HG02763 (cell line): ENCODE measurements at regions not wholly inside any gene's neighbourhood (a gene's known extent, or its start where the extent isn't known, plus 50 kb on each side); places are given as distances from the start of the nearest gene placed in this dataset.

Source experiments
- ATAC-seq: cut with Tn5 transposase; IDR thresholded peaks from one replicate; pipeline ENCODE4 v1.9.1; 2021; ENCODE audit warnings: mild to moderate bottlenecking, moderate library complexity; ENCODE audit not compliant: unreplicated experiment

DNA sequence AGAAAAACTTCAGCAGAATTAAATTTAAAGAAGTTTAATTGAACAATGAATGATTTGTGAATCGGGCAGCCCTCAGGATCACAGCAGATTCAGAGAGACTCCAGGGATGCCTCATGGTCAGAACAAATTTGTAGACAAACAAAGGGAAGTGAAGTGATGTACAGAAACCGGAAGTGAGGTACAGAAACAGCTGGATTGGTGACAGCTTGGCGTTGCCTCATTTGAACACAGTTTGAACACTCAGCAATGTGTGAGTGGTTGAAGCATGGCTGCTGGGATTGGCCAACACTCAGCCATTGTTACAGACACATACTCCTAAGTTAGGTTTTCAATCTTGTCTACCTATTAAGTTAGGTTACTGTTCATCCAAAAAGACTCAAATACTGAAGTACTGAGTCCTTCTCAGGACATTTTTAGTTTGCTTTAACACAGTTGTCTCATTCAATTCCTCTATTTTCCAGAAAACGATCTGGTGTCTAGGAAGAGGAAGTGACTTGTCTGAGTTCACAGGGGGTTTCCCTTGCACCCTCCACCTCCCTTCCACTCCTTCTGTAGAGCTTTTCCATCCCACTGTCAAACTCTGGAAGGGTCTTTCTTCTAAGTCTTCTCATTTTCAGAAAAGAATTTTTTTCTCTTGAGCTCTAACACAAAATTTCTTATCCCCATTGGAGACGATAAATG lies 137.9 kb downstream of the SLC4A3 start:
- no peak for ATAC-seq

DNA sequence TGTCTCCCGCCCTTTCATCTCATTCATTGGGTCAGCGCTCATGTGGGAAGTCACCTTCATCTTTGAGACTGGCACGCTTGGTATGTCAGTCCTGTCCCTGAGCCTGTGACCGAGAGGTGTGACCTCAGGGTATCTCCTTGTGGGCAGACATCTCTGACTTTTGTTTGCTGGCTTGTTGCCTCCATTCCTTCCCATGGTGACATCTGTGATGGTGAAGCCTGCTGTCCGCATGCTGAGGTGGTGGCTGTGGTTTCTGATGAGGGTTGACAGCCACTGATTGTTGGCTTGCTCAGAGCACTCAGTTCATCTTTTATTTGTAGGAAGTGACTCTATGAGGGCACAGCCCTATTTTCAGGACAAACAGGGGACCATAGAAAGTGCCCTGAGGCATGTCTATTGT lies 139.2 kb downstream of the SLC4A3 start:
- ATAC-seq, result no peak

DNA sequence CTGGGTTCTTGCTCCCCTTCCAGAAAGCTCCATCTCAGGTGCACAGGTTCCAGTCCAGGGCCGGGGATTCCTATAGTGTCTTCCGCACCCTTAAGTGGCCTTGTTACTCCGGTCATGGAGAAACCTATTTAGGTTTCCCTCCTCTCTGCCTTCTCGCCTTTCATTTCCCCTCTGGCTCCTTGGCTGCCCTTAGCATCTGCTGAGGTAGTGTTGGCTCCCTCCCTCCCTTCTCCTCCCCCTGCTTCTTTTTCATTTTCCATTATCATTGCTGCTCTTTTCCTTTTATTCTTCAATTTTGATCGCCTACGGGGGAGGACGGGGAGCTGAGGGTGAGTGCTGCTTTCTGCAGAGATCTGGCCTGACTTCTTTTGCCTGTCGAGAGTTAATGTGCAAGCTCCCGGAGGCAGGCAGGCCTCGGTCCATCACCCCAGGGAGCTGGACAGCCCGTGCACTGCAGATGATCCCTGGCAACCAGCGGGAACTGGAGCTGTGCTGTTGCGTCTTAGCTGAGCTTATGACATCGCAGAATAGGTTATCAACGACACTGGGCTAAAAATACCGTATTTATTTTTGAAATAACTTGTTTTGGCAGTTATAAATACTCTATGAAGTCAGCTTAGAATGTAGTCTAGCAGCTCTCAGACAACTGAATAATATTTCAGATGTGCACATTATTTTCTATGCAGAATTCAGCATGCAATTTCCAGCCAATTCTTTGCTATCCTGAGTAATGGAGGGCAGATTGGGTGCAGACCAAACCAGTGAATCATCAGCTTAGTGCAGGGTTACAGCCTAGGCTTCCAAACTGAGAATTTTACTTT lies 141.9 kb downstream of the SLC4A3 start:
- ATAC-seq, result no peak

DNA sequence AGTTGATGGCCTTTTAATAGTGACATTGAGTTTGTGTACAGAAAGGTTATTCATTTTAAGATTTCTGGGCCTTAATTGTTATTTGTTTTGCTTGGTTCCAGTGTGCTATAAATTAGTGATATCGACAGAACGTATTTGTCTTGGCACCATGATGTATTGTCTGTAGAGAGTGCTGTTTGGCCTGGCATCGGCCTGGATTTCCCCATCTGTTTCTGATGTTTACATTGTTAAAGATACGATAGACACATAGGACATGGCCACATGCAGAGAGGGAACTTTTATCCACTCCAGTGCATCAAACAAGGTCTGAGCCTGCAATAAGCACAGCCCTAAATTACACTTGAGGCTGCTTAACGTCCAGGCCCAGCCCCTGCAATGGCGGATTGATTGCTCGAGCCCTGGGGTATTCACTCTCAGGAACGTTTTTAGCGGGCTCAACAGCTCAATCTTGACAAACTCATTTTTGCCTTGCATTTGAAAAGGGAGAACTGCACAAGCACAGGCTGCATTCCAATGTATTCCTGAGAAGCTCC lies 144.7 kb downstream of the SLC4A3 start:
- no peak for ATAC-seq

DNA sequence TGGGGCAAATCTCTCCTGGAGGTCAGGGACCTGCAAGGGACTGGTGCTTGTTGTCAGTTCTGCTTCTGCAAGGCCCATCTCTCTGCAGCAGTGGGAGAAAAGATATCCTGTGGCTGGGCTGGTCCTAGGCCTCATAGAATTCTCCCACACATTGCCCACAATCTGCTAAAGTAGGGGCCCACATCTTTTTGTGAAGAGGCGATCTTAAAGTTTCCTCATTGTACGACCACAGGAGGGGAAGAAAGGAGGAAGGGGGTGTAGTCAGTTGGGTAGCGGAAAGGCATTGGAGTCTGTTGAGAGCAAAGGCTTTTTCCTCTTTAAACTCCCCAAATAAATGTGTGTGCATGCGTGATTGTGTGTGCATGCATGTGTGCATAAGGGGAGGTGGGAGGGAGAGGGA lies 145.3 kb downstream of the SLC4A3 start:
- ATAC-seq, result no peak

DNA sequence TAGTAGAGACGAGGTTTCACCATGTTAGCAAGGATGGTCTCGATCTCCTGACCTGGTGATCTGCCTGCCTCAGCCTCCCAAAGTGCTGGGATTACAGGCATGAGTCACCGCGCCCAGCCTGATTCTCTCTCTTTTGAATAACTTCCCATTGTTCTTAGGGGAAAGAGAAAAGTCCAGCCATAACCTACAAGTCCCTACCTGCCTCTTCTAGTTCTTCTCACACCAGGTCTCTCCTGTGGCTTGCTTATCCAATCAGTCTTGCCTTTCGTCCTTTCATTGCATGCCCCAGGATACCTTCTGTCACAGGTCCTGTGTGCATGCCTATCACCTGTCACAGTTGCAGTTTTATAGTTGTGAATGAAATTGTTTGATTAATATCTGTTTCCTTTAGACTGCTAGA lies 148.1 kb downstream of the SLC4A3 start:
- no peak for ATAC-seq

DNA sequence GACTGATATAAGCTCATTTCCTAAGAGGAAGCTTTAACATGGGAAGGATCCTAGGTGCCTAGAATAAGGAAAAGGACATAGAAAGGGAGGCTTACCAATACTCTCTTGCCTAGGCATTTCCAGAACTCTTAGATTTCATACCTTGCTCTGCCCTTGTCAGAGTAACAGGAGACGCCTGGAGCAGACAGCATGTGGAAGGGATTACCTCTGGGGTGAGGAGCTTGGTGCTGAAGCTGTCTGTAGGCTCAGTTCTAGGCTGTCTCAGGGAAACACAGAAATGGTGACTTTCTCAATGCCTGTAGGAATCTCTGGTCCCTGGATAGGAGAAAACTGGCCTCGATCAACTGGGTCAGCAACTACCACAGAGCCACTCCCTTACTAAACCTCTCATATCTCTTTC lies 150.0 kb downstream of the SLC4A3 start:
- no peak for ATAC-seq

DNA sequence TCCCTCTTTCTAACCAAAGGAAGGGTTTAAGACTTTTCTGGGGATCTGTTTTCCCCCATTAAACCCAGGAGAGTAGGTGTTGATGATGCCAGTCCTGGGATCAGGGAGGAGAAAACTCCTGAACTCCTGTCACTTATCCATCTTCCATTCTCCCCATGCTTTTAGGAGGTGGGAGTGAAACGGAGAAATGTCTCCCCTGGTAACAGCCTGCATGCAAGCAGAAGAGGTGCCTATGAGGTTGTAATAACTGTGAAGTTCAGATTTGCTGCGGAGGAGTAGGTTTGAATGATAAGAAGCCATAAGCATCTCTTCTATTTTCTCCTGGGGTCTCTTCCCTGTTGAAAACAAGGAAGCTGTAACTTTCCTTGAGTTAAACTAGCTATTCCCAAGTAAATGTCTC lies 150.8 kb downstream of the SLC4A3 start:
- no peak for ATAC-seq

DNA sequence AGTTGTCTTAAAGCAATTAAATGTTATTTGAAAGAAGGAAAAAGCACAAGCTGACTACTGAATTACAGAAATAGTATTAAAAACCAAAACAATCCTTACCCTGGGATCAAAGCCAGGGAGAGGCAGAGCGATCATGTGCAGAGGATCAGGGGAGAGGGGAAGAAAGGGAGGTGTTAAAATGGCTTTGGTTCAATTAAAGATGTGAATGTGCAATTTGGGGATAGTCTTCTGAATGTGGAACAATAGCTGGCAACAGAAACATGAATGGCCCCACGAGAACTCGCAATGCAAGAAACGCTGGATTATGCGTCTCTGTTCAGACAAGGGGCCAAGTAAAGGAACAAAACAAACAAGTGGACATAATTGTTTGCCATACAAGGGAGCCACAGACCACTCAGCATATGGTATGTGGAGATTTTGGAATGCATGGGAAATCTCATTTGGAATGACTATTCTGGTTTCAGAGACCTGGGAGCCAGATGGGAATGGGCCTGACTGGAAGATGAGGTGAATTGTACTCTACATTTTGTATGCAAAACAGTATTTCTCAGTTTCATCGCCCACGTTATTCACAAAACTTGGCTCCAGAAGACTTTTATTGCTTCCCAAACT lies 155.4 kb downstream of the SLC4A3 start:
- no peak for ATAC-seq

DNA sequence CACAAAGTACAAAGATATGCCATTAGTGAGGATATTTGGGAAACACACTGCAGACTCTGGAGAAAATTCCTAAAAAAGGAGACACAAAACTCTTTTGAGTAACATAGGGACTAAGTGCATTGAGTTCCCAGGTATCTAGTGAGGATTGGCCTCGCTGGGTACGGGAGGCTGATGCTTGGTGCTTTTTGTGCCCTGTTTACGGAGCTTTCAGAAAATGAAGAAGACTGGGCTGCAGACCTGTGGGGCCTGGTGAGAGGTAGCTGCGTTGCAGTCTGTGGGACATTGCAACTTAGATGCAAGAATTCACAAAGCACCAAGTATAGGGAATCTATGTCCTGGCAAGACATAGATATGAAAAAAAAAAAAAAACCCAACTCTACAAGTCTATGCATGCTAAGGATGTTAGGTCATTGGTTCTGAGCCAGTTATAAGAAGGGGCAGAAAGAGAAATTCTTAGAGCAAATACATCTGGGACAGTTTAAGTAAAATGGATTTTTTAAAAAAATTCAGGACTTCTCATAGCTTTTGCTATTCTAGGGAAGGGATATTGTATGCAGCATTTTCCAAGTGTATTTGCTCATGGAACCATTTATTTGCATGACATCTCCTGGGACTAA lies 156.0 kb downstream of the SLC4A3 start:
- ATAC-seq, result no peak

DNA sequence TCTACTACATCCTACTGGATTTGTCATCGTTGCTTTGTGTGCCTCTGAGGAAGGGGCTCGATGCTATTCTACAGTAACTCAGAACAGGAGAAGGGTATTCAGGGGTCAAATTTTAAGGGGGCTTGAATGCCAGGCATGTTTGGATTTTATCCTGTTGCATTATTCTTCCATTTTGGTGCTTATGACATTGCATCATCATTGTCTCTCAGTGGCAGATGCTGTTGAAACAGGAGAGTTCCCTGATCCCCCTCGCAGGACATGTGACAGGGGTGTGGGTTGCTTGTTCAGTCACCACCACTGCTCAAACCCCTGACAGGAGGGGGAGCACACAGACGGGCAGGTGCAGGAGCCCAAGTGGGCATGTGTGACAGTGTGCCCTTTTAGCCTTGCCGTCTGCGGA lies 156.7 kb downstream of the SLC4A3 start:
- ATAC-seq, result no peak

DNA sequence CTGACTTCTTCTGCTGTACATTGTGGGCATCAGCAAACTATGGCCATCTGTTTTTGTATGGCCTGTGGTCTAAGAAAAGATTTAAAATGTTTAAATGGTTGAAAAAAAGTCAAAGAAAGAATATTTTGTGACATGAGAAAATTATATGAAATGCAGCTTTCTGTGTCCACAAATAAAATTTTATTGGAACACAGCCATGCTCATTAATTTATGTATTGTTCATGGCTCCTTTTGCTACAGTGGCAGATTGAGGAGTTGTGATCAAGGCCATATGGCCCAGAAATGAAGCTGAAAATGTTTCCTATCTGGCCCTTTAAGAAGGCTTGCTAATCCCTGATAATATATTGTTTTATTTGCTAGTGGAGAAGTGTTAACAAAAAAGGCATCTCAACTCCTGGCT lies 162.0 kb downstream of the SLC4A3 start:
- ATAC-seq, result no peak

DNA sequence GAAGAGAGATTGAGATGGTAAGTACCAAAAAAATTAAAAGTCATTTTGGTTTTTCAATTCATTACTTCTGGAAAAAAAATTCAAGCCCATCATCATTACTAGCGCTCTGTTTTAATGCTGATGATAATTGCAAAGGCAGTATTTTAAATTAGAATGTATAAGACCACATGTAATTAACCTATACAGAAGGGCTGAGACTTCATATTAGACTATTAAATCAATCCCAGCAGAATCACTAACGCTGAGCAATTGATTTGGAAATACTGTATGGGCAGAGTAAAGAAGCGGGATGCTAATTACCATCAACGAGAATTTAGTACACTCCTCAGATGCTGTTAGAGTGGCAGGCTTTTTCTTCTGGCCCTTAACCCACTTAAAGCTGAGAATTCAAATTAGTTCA lies 165.0 kb downstream of the SLC4A3 start:
- no peak for ATAC-seq

DNA sequence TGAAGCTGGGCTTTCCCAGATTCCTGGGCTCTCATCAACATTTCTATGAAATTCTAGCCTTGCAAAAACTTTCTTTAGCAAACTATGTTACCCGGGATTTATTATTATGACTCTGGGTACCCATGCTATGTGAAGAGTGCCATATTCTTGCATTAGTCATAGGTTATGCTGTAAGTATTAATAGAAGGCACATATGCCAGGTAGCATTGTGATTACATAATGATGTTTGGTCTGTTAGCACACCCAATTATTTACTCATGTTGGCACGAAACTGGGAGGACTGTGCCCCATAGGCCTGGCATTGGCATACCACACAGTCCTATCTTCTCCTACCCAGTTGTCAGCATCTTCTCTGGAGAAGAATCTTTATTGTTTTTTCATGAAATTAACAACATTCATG lies 171.0 kb downstream of the SLC4A3 start:
- ATAC-seq, result no peak

DNA sequence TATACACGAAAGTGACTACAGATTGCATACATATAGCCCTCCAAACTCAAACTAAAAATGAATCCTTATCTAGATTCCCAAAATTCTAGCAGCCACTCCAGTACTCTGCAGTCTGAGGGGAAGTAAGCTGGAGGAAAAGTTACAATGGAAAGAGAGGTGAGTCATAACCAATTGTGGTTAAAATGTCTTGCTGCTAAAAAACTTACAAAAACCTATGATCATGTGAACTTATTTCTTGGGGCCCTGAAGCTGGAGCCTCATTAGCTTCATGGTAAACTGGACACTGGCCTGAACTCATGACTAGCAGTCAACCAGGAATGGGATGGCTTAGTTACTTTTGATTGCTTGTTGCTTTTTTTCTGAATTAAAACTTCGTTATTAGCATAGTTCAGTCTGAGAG lies 175.9 kb downstream of the SLC4A3 start:
- ATAC-seq, result no peak

DNA sequence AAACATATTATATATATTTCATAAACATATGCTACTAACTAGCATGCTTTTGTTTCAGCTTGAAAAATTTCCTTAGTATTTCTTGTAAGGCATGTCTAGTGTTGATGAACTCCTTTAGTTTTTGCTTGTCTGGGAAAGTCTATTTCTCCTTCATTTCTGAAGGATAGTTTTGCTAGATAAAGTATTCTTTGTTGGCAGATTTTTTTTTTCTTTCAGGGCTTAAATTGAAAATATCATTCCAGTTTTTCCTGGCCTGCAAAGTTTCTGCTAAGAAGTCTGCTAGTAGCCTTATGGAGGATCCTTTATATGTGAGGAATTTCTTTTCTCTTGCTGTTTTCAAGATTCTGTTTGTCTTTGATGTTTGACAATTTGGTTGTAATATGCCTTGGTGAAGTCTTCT lies 183.5 kb downstream of the SLC4A3 start:
- no peak for ATAC-seq

DNA sequence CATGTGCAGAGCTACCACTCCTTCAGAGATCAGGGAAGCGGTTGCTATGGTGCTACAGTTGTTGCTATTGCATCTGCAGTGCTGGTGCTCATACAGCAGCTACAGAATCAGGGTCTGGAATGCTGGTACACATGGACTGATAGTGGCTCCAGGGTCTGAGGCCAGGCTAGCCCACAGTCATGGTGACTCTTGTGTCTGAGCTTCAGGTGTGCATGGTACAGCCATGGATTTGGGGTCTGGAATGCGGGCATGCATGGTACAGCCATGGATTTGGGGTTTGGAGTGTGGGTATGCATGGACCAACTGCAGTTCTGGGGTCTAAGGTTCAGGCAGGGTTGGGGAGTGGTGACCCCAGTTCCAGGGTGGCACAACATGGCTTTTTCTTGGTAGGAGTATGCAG lies 185.2 kb downstream of the SLC4A3 start:
- no peak for ATAC-seq

DNA sequence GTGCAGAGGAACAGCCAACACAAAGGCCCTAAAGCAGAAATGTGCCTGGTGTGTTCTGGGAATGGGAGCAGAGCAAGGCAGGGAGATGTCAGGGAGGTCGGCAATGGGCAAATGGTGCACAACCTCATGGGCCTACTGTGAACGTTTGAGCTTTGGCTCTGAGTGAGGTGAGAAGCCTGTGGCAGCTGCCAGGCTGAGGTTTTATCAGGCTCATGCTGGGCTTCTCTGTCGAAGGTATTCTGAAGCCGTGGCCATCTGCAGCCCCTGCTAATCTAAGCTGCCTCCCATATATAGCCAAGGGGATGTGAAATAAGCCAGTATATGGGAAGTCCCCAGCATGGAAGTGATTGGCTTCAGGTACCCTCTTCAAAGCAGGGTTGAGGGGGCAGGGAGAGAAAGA lies 193.3 kb downstream of the SLC4A3 start:
- no peak for ATAC-seq

DNA sequence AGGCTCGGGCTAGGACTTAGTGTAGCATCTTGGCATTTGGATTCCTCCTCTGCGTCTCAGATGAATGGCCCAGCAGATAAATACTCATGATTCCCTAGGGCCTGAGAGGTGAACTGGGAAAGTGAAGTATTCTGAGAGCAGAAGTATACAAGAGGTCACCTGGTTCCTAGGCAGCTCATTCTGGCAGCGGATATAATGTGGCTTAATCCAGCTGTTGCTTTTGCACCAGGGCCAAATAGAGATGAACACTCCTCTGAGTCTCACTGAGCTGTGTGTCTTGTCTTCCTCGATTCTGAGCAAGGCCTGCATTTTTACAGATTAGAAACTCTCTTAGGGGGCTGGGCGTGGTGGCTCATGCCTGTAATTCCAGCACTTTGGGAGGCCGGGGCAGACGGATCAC lies 196.1 kb downstream of the SLC4A3 start:
- ATAC-seq, result no peak

DNA sequence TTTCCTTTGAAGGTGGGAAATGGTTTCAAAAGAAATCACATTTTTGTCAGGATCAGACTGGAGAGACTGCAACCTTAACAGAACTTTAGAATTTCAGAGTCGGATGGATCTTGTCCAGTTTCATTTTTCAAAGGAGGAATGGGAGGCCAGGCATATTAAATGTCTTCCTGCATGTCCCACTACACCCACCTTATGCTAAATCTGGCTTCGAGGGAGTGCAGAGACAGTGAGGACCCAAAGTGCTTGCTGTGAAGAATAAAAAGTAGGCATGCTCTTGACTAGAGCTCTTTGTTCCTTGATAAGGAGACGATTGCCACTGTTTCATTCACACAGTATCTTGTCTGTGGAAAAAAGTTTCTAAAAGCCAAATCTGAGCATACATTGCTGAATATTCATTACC lies 197.6 kb downstream of the SLC4A3 start:
- no peak for ATAC-seq

DNA sequence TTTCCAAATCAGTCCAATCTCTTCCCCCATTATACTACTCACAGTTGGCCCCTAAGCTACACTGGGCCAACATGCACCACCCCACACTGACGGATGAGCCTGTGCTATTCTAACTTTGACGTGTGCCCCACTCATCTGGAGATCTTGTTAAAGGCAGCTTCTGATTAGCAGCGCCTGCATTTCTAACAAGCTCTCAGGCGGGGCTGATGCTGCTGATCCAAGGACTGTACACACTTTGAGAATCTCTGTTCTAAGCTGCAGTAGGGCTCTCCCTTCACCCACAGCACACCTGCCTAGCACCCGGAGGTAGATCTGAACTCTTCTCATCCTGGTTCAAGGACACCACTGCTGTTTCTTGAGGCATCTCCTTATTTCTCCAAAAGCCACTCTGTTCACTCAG lies 200.7 kb downstream of the SLC4A3 start:
- ATAC-seq, result no peak
